Vagina (tissue), 2 donors: ENCODE measurements at regions not wholly inside any gene's neighbourhood (a gene's known extent, or its start where the extent isn't known, plus 50 kb on each side); places are given as distances from the start of the nearest gene placed in this dataset.

Experiments
- CTCF ChIP-seq, 3 experiments: fragments of 450-650 bp in 2 of 3; fragments of 200-600 bp in 1 of 3; sonication (generic) in 1 of 3; IDR thresholded peaks; one replicate each; pipeline ENCODE4 v1.5.1; 2017 to 2019; ENCODE audit warnings: antibody characterized with exemption in 3 of 3, mild to moderate bottlenecking in 2 of 3, moderate library complexity in 2 of 3
- POLR2A ChIP-seq, 2 donors: fragments of 450-650 bp; IDR thresholded peaks; one replicate each; pipeline ENCODE4 v1.6.1; 2017; ENCODE audit warnings: antibody characterized with exemption in 2 of 2, mild to moderate bottlenecking in 2 of 2, moderate library complexity in 2 of 2
- POLR2AphosphoS5 ChIP-seq, 2 donors: sonication (generic); formaldehyde crosslinking; IDR thresholded peaks; one replicate each; pipeline ENCODE4 v1.9.0; 2017; ENCODE audit warnings: antibody characterized with exemption in 2 of 2, mild to moderate bottlenecking in 2 of 2, low read depth in 1 of 2; ENCODE audit not compliant: insufficient read depth in 1 of 2

- TF ChIP-seq CTCF (IDR thresholded peaks at IDR 0.05): no peak
- TF ChIP-seq POLR2AphosphoS5 (IDR thresholded peaks at IDR 0.05; ENCODE audit: insufficient read depth in 1 of 2, low read depth in 1 of 2): no peak
- no peak for TF ChIP-seq POLR2A (IDR thresholded peaks at IDR 0.05)
Observed at GRCh38 chr5:57537811-57538210, 55.2 kb upstream of the ACTBL2 start.
